ENCODE measurements at regions not wholly inside any gene's neighbourhood (a gene's known extent, or its start where the extent isn't known, plus 50 kb on each side); places are given as distances from the start of the nearest gene placed in this dataset.

GRCh38 chr10:36050763-36051499 lies 408.8 kb upstream of the FZD8 start:
- H3K79me2 ChIP-seq (ENCODE audit: insufficient read depth, low read depth) = no peaks in the 10 kb centered on the region
- H3K4me1 ChIP-seq (ENCODE audit: low read depth, poor library complexity, severe bottlenecking) = no peaks in the 10 kb centered on the region
- TF ChIP-seq, protein P1, sequence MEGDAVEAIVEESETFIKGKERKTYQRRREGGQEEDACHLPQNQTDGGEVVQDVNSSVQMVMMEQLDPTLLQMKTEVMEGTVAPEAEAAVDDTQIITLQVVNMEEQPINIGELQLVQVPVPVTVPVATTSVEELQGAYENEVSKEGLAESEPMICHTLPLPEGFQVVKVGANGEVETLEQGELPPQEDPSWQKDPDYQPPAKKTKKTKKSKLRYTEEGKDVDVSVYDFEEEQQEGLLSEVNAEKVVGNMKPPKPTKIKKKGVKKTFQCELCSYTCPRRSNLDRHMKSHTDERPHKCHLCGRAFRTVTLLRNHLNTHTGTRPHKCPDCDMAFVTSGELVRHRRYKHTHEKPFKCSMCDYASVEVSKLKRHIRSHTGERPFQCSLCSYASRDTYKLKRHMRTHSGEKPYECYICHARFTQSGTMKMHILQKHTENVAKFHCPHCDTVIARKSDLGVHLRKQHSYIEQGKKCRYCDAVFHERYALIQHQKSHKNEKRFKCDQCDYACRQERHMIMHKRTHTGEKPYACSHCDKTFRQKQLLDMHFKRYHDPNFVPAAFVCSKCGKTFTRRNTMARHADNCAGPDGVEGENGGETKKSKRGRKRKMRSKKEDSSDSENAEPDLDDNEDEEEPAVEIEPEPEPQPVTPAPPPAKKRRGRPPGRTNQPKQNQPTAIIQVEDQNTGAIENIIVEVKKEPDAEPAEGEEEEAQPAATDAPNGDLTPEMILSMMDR (conservative IDR thresholded peaks at IDR 0.05; ENCODE audit: low read depth, low read length) = no peak
- no peak overlapping the region for H2AFZ ChIP-seq (ENCODE audit: low read depth)
- no peaks in the 10 kb centered on the region for H3K27me3 ChIP-seq (ENCODE audit: insufficient read depth, low read depth)
- no peaks in the 10 kb centered on the region for H4K20me1 ChIP-seq (ENCODE audit: insufficient read depth)
- no peak overlapping the region for H3K27ac ChIP-seq
- H3K4me3 ChIP-seq (IDR thresholded peaks at IDR 0.05; ENCODE audit: insufficient read depth, low read depth, low read length) = no peak overlapping the region
- no peak overlapping the region for H3K9ac ChIP-seq
- H3K4me2 ChIP-seq = no peak overlapping the region
- no peaks in the 10 kb centered on the region for H3K36me3 ChIP-seq (ENCODE audit: insufficient read depth)

- Histone ChIP-seq H3K79me2 (ENCODE audit: insufficient read depth, low read depth) (no peaks in the 10 kb centered on the region), H4K20me1 (ENCODE audit: insufficient read depth) (no peaks in the 10 kb centered on the region), H3K4me1 (ENCODE audit: low read depth, poor library complexity, severe bottlenecking) (no peaks in the 10 kb centered on the region), H2AFZ (ENCODE audit: low read depth) (no peak overlapping the region), H3K27me3 (ENCODE audit: insufficient read depth, low read depth) (no peaks in the 10 kb centered on the region), H3K27ac (no peak overlapping the region), H3K36me3 (ENCODE audit: insufficient read depth) (no peaks in the 10 kb centered on the region), H3K4me2 (no peak overlapping the region), H3K9ac (no peak overlapping the region), H3K4me3 (IDR thresholded peaks at IDR 0.05; ENCODE audit: insufficient read depth, low read depth, low read length) (no peak overlapping the region)
- TF ChIP-seq, protein P1 (conservative IDR thresholded peaks at IDR 0.05; ENCODE audit: low read depth, low read length) = no peak
Observed at GRCh38 chr10:36048780-36049179, 406.7 kb upstream of the FZD8 start.

DNA sequence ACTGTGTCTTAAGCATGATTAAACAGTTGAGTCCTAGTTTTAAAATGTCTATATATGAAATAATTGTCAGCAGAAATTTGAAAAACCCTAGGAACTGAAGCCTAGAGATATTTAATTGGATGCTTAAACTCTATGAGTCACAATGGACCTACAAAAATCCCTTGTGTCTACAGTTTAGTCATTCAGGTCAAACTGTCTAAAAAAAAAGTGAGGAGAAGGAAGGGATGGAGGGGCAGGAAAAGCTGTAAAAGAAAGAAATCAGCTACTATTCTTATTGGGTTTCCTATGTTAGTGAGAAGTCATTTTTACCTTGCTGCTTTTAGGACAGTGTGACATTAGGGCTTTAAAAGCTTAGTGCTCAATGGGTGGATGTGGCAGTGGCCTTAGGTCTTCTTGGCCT lies 406.1 kb upstream of the FZD8 start:
- no peak overlapping the region for H3K4me2 ChIP-seq
- H3K27ac ChIP-seq = no peak overlapping the region
- H2AFZ ChIP-seq (ENCODE audit: low read depth) = no peak overlapping the region
- H3K4me1 ChIP-seq (ENCODE audit: low read depth, poor library complexity, severe bottlenecking) = no peaks in the 10 kb centered on the region
- H3K79me2 ChIP-seq (ENCODE audit: insufficient read depth, low read depth) = no peaks in the 10 kb centered on the region
- H3K4me3 ChIP-seq (IDR thresholded peaks at IDR 0.05; ENCODE audit: insufficient read depth, low read depth, low read length) = no peak overlapping the region
- no peaks in the 10 kb centered on the region for H3K27me3 ChIP-seq (ENCODE audit: insufficient read depth, low read depth)
- TF ChIP-seq, protein P1 (conservative IDR thresholded peaks at IDR 0.05; ENCODE audit: low read depth, low read length) = no peak
- no peaks in the 10 kb centered on the region for H4K20me1 ChIP-seq (ENCODE audit: insufficient read depth)
- no peaks in the 10 kb centered on the region for H3K36me3 ChIP-seq (ENCODE audit: insufficient read depth)
- no peak overlapping the region for H3K9ac ChIP-seq

DNA sequence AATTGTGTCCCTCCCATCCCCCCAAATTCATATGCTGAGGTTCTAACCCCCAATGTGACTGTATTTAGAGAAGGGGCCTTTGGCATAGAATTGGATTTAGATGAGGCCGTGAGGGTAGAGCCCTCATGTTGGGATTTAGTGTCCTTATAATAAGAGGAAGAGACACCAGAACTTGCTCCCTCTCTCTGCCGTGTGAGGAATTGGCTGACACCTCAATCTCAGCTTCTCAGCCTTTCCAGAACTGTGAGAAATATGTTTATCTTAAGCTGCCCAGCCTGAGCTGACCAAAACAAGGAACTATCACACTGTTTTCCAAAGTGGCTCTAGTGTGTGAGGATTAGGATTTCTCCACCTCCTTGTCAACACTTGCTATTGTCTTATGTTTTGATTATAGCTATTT lies 400.0 kb upstream of the FZD8 start:
- no peak overlapping the region for H3K27ac ChIP-seq
- H3K79me2 ChIP-seq (ENCODE audit: insufficient read depth, low read depth) = no peaks in the 10 kb centered on the region
- TF ChIP-seq, protein P1 (conservative IDR thresholded peaks at IDR 0.05; ENCODE audit: low read depth, low read length) = no peak
- H4K20me1 ChIP-seq (ENCODE audit: insufficient read depth) = no peaks in the 10 kb centered on the region
- H2AFZ ChIP-seq (ENCODE audit: low read depth) = no peak overlapping the region
- no peak overlapping the region for H3K4me2 ChIP-seq
- H3K4me3 ChIP-seq (IDR thresholded peaks at IDR 0.05; ENCODE audit: insufficient read depth, low read depth, low read length) = no peak overlapping the region
- no peaks in the 10 kb centered on the region for H3K27me3 ChIP-seq (ENCODE audit: insufficient read depth, low read depth)
- no peaks in the 10 kb centered on the region for H3K4me1 ChIP-seq (ENCODE audit: low read depth, poor library complexity, severe bottlenecking)
- no peaks in the 10 kb centered on the region for H3K36me3 ChIP-seq (ENCODE audit: insufficient read depth)
- no peak overlapping the region for H3K9ac ChIP-seq

All from KMS-11 (cell line).